Thyroid gland (tissue), 4 donors: ENCODE measurements at regions not wholly inside any gene's neighbourhood (a gene's known extent, or its start where the extent isn't known, plus 50 kb on each side); places are given as distances from the start of the nearest gene placed in this dataset.

Source experiments
- CTCF ChIP-seq, 6 experiments: fragments of 200-600 bp in 3 of 6; fragments of 450-650 bp in 3 of 6; sonication (generic) in 3 of 6; IDR thresholded peaks; one replicate each; pipeline ENCODE4 v1.5.1; 2016 to 2019; ENCODE audit warnings: antibody characterized with exemption in 6 of 6, mild to moderate bottlenecking in 2 of 6, inconsistent platforms in 1 of 6, moderate library complexity in 1 of 6
- POLR2A ChIP-seq, 2 donors: fragments of 450-650 bp; IDR thresholded peaks; one replicate each; pipeline ENCODE4 v1.6.1; 2017; ENCODE audit warnings: antibody characterized with exemption in 2 of 2, mild to moderate bottlenecking in 2 of 2, moderate library complexity in 1 of 2

DNA sequence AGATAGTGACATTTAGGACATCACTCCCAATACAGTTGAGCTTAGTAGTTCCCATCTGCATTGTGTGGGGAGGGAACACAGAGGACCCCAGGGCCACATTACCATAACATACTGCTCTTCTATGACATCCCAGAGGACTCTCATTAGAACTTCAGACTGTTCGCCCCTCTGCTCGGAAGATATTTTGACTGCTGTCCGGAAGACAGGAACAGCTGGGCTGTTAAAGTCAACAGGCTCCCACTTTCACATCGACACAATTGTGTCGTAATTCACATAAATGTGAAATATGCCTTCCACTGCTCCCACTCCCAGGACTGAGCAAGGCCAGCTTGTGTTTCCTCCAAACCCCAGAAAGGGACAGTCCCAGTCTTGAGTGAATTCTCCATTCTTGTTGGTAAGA lies 158.4 kb downstream of the SEC16B start:
- TF ChIP-seq CTCF (IDR thresholded peaks at IDR 0.05) (no peak), POLR2A (IDR thresholded peaks at IDR 0.05) (no peak)
